Ovary (tissue), 3 donors: ENCODE measurements at regions not wholly inside any gene's neighbourhood (a gene's known extent, or its start where the extent isn't known, plus 50 kb on each side); places are given as distances from the start of the nearest gene placed in this dataset.

ENCODE experiments used
- POLR2A ChIP-seq: fragments of 450-650 bp; IDR thresholded peaks from one replicate; pipeline ENCODE4 v1.6.1; 2017; ENCODE audit warnings: antibody characterized with exemption, mild to moderate bottlenecking, moderate library complexity
- TF ChIP-seq, protein P1 (sequence below), 3 donors: fragments of 450-650 bp in 2 of 3; fragments of 200-600 bp in 1 of 3; IDR thresholded peaks; one replicate each; pipeline versions ENCODE4 v1.5.1 to v1.8.0; 2016 to 2022; ENCODE audit warnings: antibody characterized with exemption in 3 of 3, mild to moderate bottlenecking in 1 of 3
- donor health status: DM: no; HTN: no; CAD: no.

DNA sequence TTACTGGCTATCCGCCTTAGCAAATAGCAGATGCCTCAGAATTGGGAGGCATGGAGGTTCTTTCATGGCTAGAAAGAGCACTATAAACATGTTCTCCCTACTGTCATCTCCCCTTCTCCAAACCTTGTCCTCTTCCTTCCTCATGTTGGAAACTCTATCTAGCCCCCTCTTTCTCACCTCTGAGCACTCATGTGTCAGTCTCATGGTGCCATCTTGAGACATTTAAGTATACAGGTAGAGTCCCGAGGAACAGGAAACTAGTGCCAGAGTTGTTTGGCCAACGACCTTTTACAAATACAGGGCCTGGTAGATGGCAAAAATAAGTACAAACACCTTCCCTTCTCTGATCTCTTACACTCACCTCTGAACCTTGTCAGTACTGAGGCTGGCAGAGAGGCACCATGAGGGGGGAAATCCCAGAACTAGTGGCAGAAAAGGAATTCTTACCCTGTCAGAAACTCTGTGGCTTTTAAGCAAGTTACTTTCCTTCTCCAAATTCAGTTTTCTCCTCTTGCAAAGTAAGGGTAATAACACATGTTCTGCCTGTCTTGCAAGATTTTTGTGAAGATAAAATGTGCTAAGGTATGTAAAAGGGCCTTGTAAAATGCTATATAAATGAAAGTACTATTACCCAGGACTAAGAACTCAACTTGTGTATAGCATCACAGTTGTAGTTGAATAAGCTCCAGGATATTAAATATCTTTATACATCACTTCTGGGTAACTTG lies 94.1 kb upstream of the SNX2 start:
- TF ChIP-seq, protein P1, sequence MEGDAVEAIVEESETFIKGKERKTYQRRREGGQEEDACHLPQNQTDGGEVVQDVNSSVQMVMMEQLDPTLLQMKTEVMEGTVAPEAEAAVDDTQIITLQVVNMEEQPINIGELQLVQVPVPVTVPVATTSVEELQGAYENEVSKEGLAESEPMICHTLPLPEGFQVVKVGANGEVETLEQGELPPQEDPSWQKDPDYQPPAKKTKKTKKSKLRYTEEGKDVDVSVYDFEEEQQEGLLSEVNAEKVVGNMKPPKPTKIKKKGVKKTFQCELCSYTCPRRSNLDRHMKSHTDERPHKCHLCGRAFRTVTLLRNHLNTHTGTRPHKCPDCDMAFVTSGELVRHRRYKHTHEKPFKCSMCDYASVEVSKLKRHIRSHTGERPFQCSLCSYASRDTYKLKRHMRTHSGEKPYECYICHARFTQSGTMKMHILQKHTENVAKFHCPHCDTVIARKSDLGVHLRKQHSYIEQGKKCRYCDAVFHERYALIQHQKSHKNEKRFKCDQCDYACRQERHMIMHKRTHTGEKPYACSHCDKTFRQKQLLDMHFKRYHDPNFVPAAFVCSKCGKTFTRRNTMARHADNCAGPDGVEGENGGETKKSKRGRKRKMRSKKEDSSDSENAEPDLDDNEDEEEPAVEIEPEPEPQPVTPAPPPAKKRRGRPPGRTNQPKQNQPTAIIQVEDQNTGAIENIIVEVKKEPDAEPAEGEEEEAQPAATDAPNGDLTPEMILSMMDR (IDR thresholded peaks at IDR 0.05): no peak
- TF ChIP-seq POLR2A: no peak
